Psoas muscle (tissue), 7 donors: ENCODE measurements at regions not wholly inside any gene's neighbourhood (a gene's known extent, or its start where the extent isn't known, plus 50 kb on each side); places are given as distances from the start of the nearest gene placed in this dataset.

Experiments used
- ATAC-seq, 4 donors: fragments of 200-7000 bp; cut with Tn5 transposase; one replicate each; pipeline ENCODE4 v1.9.1; 2020; ENCODE audit warnings: moderate library complexity in 3 of 4, mild to moderate bottlenecking in 2 of 4
- DNase-seq, 2 donors: peaks; one replicate each; pipeline ENCODE4 v3.0.0-alpha.2; 2020
- H3K27ac ChIP-seq: fragments of 200-600 bp; one replicate; pipeline ENCODE4 v1.8.0; 2022
- H3K27me3 ChIP-seq, 3 donors: fragments of 200-600 bp in 1 of 3; one replicate each; pipeline versions ENCODE4 v1.6.1 to v1.8.0; 2013 to 2022; ENCODE audit warnings: low read length in 2 of 3, mild to moderate bottlenecking in 2 of 3, moderate library complexity in 1 of 3; ENCODE audit not compliant: insufficient read depth in 3 of 3
- H3K36me3 ChIP-seq, 2 donors: fragments of 200-600 bp in 1 of 2; one replicate each; pipeline versions ENCODE4 v1.6.1 to v1.8.0; 2013 to 2022; ENCODE audit warnings: low read depth in 1 of 2, mild to moderate bottlenecking in 1 of 2, moderate library complexity in 1 of 2; ENCODE audit not compliant: insufficient read depth in 1 of 2
- H3K4me1 ChIP-seq: fragments of 200-600 bp; one replicate; pipeline ENCODE4 v1.8.0; 2022
- H3K4me3 ChIP-seq: fragments of 200-600 bp; one replicate; pipeline ENCODE4 v1.8.0; 2022; ENCODE audit warnings: mild to moderate bottlenecking
- H3K9me3 ChIP-seq: fragments of 200-600 bp; one replicate; pipeline ENCODE4 v1.8.0; 2022
- CTCF ChIP-seq: fragments of 200-600 bp; IDR thresholded peaks from one replicate; pipeline ENCODE4 v1.8.0; 2022; ENCODE audit warnings: antibody characterized with exemption
- WGBS, 3 donors: extraction: QIAGEN DNeasy Blood & Tissue Kit; methylation state at CpG; one replicate each; pipeline versions ENCODE4 v1.1.6 to v1.1.7; 2013; 5-methylcytosine and 5-hydroxymethylcytosine counted together
- intact Hi-C, 2 donors: fragments of 100-400 bp; cut with DNase I; formaldehyde crosslinking; loops; one replicate each; pipeline versions ENCODE4 v1.11.0 to v1.14.2; 2022
- donor health status: healthy with polysubstance abuse.
- donor health status: DM: no; HTN: no; CAD: no; lungs with moderate emphysema.
- donor health status: Bipolar disorder and iron deficiency.
- donor health status: healthy.
- donor health status: DM: yes; HTN: yes; CAD: no.
- donor health status: DM: no; HTN: no; CAD: no.
- donor health status: DM: yes; HTN: yes; CAD: no.

GRCh38 chr6:55023230-55023629 lies 151.1 kb upstream of the HCRTR2 start:
- no peak overlapping the region for H3K4me3 ChIP-seq
- no peaks in the 10 kb centered on the region for H3K27me3 ChIP-seq
- no peak for ATAC-seq
- intact Hi-C loops, result no loop called here
- H3K36me3 ChIP-seq, result no peaks in the 10 kb centered on the region
- H3K9me3 ChIP-seq, result no peaks in the 10 kb centered on the region
- DNase-seq, result no peak
- H3K4me1 ChIP-seq, result no peaks in the 10 kb centered on the region
- TF ChIP-seq CTCF, result no peak
- WGBS, 3 donors, result 65 to 66% (median 65%) methylated on average over 3 of the region's 3 CpGs
- H3K27ac ChIP-seq, result no peak overlapping the region

GRCh38 chr6:55033016-55033546 lies 141.2 kb upstream of the HCRTR2 start:
- Histone ChIP-seq H3K27ac (no peak overlapping the region), H3K4me1 (no peaks in the 10 kb centered on the region), H3K36me3 (no peaks in the 10 kb centered on the region), H3K9me3 (peaks cover 4% of the 10 kb centered on the region), H3K27me3 (no peaks in the 10 kb centered on the region), H3K4me3 (no peak overlapping the region)
- no peak for ATAC-seq
- intact Hi-C loops, result no loop called here
- no peak for DNase-seq
- TF ChIP-seq CTCF, result no peak

GRCh38 chr6:55034752-55035151 lies 139.6 kb upstream of the HCRTR2 start:
- H3K27ac ChIP-seq, result no peak overlapping the region
- 91 to 95% (median 93%) methylated on average over 3 of the region's 3 CpGs for WGBS, 3 donors
- peaks cover 4% of the 10 kb centered on the region for H3K9me3 ChIP-seq
- no peak for TF ChIP-seq CTCF
- ATAC-seq (no peak), DNase-seq (no peak)
- intact Hi-C loops, result no loop called here
- no peaks in the 10 kb centered on the region for H3K4me1 ChIP-seq
- no peak overlapping the region for H3K4me3 ChIP-seq
- H3K36me3 ChIP-seq, result no peaks in the 10 kb centered on the region
- no peaks in the 10 kb centered on the region for H3K27me3 ChIP-seq

GRCh38 chr6:55040102-55040848 lies 134.0 kb upstream of the HCRTR2 start:
- no peak for TF ChIP-seq CTCF
- Histone ChIP-seq H3K27me3 (no peaks in the 10 kb centered on the region), H3K9me3 (no peaks in the 10 kb centered on the region), H3K27ac (no peak overlapping the region), H3K36me3 (no peaks in the 10 kb centered on the region), H3K4me1 (no peaks in the 10 kb centered on the region), H3K4me3 (no peak overlapping the region)
- intact Hi-C loops, result no loop called here
- ATAC-seq (no peak), DNase-seq (no peak)
- WGBS, 3 donors, result 71 to 78% (median 75%) methylated on average over 3 of the region's 3 CpGs
